NCI-H187 (cell line): ENCODE measurements at regions not wholly inside any gene's neighbourhood (a gene's known extent, or its start where the extent isn't known, plus 50 kb on each side); places are given as distances from the start of the nearest gene placed in this dataset.
A peak's percentile ranks its signal among the peaks of the same experiment; 100 is the strongest.
"Not testable (repeated sequence)": the region's sequence is repeated elsewhere in the genome, so short reads cannot be mapped to it uniquely, and the experiment has no call there.

Experiments used
- DNase-seq, 2 experiments: peaks; one replicate each; lab custom pipeline; 2025; lab: John Stamatoyannopoulos, UW

DNA sequence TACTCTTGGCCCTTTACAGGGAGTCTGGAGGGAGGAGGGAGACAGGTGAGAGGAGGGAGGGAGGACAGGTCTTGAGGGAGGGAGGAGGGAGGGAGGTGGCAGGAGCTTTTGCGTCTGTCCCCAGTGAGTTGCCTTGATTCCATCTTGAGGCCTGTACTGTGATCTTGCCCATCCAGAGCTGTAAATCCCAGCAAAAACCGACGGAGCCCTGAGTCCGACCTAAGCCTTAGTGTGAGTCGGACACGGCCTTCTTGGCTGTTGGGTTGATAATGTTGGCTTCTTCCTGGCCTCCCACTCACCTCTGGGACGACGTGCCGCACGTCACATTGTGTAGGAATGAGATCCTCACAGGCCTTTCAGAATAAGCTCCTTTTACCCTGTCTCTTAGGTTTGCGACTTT lies 72.5 kb downstream of the RGS12 start:
- no peak for DNase-seq

DNA sequence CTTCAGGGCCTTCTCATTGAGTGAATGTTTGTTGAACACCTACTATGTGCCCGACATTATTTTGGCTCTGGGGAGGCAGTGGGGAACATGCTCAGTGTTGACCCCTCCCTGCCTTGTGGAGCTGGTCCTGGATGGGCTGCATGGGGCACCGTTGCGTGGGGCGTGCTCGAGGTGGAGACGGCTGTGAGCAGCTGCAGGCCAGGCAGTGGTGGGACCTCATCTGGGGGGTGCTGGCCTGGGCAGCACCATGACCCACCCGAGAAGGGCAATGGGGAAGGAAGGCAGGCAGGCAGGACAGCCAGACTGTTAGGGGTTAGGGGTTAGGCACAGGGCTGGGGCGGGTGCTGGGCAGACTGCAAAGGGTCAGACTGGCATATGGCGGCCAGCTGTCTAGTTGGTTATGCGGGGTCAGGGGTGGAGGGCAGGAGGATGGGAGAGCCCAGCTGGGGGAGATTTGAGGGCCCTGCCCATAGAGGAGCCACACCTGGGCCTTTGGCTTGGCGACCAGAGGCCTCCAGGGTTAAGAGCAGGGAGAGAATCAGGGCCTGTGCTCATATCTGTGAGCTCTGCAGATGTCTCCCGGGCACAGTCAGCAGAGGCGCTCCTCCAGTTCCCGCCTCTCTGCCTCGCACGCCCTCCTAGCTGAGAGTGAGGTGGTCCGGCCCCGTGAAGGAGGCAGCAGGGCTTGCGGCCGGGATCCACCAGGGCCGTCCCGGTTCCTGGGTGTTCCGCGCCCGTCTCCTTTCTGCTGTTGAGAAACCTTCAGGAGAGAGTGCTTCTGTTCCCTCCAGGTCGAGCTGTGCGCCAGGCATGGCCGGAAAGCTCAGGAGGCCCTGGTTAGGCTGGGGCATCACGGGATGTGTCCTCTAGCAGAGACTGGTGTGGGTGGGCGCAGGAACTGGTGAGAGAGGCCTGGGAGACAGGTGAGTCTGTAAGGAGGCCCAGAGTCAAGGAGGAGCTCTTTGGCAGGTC lies 73.3 kb downstream of the RGS12 start:
- DNase-seq = no peak

DNA sequence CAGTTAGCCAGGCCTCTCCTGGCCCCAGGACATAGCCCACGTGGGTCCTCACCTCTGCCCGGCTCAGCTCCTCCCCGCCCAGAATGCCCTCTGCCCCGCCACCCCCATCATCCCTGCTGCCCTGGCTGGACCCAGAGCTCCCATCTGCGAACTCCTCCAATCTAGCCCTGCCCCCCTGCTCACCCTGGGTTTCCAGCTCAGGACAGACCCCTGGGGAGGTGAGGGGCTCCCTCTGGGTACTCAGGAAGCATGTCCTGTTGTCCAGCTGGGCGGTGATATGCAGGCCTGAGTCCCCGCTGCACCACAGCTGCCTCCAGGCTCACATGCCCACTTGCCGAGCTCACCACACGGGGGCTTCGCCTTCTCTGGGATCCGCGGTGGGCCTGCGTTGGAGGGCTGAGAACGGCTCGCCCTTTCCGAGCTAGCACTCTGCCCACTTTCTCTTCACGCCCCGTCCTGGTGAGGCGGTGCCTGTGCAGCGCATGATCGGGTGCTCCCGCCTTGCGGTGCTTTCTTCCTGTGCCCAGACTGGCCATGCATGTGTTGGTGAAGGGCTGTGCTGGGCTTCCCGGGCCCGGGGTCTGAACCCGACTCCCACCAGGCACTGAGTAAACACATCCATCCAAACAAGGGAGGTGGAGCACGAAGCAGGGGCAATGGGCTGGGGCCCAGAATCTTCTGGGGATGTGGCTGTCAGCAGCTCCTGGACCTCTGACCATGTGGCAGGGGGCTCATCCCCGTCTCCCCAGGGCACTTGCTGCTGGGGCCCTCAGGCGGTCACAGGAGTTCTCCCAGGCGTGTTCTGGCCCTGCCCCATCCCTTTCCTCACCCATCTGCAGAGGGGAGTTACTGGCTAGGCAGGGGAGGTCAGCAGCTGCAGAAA lies 74.3 kb downstream of the RGS12 start:
- no peak for DNase-seq

DNA sequence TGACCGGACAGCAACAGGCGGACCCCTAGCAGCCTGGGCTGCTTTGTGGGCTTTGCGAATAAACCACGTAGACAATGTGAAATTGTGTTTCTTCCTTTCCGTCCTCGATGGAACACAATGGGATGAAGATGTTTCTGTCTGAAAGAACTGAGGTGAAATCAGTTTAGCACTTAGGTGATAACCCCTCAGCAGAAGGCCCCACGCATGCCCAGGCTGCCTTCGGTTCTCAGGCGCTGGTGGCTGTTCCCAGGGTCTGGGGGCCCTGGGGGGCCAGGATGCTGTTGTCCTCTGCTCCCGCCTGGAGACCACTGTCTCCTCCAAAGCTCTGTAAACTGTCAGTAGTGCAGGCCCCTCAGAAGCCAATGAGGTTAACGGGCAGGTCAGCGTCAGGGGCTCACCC lies 73.9 kb upstream of the HGFAC start:
- DNase-seq = no peak

DNA sequence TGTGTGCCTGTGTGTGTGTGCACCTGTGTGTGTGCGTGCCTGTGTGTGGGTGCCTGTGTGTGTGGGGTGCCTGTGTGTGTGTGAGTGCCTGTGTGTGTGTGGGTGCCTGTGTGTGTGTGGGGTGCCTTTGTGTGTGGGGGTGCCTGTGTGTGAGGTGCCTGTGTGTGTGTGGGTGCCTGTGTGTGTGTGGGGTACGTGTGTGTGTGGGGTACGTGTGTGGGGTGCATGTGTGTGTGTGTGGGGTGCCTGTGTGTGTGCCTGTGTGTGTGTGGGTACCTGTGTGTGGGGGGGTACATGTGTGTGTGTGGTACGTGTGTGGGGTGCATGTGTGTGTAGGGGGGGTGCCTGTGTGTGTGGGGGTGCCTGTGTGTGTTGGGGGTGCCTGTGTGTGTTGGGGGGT lies 73.4 kb upstream of the HGFAC start:
- no peak for DNase-seq

DNA sequence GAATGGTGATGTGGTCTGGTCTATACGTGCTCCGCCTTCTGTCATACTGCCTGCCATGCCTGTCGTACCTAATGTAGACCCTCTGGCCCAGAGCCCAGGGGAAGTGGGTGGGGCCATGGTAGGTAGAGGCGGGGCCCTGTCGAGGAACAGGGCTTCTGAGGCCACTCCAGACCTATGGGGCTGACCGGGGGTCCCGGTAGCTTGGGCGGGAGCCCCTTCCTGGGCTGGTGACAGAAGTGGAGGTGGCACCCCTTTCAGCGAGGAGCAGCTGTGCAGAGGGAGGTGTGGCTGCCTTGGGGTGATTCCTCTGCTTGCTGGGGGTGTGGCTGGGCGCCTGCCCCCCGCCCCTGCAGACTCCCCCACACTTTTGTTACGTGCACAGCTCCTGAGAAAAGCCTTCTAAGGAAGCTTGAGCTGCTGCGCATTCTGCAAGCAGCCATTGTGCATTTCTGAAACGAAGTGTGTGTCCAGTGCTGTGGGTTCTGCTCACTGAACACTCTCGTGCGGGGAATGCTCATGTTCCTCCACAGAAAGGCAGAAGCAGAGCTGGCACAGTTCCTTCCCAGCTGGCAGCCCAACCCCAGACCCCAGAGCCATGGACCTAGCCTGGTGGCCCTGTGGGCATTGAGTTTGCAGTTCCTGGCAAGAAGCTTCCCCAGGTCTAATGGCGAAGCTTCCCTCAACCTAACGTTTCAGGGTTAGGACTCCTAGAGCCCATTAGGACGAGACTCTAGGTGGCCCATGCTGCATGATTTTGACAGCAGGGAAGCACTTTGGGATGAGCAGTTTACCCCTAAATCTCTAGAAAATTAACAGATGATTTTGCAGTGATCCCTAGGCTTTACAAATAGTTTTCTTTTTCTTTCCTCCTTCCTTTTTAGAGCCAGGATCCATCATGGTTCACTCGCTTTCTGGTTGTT lies 72.7 kb upstream of the HGFAC start:
- no peak for DNase-seq

DNA sequence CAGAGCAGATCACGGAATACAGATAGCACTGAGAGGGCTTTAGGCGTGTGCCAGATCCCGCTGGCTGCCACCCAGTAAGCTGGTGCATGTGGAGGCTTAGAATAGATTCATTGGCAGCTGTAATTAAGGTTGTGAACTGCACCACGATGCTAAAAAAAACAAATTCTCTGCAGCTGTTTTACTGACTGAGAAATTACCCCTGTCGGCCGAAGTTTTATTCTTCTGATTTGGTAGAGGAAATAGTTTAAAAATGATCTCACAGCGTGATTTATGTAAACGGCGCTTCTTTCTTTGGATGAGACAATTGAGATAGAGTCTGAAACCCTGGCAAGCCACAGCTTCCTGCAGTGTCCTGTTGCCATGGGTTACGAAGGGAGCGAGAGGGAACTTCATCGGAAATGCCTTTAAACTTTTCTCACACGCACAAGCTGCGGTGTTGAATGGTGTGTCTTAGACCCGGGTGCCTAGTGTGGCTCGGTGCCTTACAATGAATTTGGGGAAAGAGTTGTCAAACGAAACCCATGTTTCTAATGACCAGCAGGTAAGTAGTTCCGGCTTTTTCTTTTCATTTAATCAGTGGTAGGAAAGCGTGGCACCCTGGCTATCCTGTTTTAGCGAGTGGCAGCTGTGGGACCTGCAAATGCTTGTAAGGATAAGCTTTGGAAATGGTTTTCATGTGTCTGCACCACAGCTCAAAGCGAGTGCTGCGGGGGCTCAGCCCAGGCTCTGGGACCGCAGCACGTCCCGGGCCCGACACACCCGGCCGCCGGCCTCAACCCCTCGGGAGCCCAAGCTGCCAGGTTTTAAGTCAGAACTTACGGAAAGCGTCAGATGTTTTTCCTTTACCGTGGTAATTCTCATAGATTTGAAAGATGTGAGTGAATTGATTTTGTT lies 71.7 kb upstream of the HGFAC start:
- DNase-seq = no peak

DNA sequence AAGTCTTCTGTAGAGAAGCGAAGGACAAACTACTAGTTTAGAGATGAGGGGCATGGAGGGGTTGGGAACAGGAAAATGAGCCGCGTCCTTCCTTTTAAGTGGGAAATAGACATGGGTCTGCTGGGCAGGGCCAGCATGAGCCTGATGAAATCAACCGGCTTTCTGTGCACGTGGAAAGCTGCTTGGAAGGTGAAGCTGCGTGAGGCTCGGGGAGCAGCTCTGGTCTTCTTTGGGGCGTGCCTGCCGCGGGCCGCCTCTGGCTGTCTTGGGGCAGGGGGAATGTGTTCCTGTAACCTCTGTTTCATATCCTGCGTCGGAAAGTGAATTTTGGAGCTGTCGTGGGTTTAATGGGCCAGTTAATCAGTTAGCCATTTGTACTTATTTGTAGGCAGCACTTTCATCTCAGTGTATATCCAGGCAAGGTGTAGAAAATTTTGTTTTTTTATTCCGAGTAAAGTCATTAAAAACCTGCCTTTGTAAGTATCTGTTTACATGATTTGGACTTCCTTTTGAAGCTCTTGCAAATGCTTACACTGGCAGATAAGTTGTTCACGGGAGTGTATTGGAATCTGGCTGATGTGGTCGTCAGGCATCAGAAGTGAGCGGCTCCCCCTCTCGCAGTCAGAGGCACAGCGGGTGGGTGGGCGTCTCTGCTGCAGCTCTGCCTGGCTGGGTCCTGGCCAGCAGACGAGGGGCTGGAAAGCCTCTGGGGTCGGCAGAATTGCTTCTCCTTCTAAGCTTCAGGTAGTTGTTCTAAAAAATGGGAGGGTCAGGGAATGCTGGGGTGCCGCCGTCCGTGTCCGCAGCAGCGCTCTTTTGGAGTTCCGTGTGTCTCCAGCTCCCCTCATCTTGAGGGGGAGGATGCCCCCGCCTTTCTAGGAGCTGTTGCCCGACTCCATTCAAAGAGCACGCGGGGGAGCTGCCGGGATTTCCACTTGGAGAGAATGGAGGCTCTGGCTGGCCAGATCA lies 70.5 kb upstream of the HGFAC start:
- DNase-seq = no peak

DNA sequence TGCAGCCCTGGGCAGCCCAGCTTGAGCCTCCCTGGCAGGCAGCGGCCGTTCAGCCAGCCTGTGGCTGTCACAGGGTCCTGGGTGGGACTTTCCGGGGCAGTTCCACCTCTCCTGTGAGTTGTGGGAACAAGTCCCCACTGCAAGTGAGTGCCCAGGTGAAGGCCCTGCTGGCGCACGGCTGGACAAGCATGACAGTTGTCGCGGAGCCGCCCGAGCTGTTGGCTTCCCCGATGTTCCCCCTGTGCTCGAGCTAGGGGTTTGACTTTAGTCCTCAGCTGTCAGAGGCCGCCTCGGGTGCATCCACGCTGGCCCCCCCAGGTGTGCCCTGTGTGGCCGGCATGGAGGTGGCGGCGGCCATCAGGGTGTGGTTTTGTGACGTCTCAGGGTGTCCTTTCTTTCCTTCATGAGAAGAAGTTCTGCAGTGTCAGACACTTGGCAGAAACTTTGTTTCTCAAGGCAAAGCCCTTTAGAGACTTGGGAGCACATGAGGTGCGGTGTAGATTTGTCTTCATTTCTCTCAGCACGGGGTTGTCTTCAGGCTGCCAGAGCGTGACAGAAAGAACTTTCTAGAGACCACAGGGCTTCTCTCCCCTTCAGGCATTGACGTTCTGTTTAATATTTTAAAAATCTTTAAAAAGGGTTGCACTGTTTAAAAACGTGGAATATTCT lies 69.4 kb upstream of the HGFAC start:
- DNase-seq = no peak

DNA sequence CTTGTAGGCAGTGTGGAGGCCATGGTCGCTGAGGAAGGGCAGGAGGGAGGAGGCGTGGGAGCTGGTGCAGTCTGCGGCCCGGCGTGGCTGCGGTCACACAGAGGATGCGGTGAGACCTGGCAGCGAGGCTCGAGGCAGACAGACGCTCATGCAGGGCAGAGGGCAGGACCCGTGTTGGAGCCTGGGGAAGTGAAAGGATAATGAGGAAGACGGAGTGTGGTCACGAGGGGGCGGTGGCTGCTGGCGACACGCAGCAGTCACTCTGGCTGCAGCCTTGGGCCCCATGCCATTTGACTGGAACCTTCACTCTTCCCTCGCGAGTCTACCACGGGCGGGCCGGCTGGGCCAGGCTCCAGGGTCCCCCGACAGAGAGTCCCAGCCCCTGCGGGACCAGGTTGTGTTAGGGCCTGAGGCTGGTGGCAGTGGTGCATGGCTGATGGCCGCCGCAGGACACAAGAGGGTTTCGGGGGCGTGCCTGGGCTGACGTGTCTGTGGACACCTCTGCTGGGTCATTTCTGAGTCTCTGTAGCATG lies 68.8 kb upstream of the HGFAC start:
- no peak for DNase-seq

DNA sequence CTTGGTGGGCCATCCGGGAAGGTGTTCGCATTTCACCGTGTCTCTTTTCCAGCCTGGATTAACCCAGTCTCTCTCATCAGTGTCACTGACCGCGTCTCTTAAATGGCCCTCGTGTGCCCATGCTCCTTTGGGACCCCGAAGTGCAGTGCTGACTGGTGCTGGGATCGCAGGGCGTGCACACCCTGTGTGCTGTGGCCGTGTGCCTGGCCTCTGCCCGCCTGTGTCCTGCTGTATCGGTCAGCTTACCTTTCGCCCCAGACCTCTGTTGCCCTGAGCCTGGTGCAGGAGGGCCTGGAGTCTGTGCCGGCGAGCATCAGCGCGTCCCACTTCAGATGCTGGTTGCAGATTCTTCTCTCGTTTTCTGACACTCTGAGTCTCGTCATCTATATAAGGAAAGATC lies 68.3 kb upstream of the HGFAC start:
- DNase-seq = no peak

DNA sequence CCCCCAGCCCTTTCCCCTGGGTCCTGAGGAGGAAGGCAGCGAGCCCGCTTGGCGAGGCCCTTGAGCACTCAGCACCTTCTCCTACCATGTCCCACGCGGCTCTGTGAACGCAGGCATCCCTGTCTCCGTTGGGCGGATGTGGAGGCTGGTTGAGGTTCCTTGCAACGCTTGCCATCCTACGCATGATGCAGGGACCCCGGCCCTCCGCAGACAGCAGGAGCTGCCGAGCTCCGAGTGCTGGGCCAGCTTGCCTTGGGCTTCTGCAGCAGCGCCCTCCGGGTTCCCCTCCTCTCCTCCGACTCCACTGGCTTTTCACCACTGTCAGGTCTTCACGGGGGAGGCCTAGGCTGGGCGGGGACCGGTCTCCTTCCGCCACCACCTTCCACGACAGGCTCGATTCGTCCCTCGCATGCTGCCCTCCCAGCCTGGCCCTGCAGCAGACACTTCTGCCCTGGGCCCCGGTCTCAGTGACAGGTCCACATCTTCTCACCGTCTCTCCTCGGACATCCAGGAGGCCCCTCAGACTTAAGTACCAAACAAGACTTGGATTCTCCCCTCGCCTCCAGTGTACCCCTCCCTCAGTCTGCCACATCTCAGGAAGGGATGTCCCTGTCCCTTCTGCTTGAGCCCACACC lies 67.6 kb upstream of the HGFAC start:
- DNase-seq = no peak

DNA sequence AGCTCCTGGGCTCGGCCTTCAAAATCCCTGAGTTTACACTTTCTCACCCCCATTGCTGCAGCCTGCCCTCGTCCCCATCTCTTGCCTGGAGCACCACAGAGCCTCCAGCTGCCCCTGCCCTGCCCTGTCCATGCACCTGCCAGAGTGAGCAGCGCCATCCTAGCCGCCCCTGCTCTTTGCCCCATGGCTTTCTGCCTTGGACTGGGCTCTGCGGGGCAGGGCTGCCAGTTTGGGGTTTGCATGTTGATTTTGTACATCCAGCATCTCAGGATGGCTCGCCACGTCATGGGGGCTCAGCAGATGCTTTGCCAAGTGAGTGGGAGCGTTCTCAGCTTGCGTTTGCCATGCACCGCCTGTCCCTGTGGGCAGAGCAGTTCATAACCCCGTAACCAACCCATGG lies 67.1 kb upstream of the HGFAC start:
- no peak for DNase-seq

DNA sequence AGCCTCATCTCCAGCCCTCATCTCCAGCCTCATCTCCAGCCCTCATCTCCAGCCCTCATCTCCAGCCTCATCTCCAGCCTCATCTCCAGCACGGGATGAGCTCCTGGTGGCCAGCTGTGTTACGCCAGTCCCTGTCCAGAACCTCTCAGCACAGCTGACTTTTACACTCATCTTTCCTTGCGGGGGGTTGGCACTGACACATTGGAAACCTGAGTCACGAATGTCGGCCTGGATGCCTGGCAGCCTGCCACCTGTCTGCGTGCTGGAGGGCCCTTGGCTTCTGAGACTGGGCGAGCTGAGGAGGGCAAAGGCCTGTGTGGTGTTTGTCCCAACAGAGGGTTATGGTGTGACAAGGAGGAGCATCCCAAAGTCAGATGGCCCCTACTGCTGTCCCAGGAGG lies 66.1 kb upstream of the HGFAC start:
- DNase-seq = peak; percentile 15 to 28

DNA sequence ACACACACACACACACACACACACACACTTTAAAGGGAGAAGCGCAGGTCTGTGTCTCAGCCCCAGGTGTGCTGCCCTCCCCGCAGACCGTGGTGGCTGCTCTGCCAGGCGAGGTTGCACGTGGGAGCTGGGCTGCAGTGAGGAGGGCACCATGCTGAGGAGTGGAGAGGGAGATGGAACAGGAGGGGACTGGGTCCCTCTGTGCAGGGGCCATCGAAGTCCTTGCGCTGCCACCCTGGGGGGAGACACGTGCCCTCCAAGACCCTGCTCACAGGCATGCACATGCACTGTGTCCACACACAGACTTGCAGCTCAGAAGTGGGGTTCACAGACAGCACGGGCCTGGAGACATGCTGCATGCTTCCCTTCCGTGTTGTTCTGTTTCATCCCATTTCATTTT lies 65.5 kb upstream of the HGFAC start:
- DNase-seq = no peak

DNA sequence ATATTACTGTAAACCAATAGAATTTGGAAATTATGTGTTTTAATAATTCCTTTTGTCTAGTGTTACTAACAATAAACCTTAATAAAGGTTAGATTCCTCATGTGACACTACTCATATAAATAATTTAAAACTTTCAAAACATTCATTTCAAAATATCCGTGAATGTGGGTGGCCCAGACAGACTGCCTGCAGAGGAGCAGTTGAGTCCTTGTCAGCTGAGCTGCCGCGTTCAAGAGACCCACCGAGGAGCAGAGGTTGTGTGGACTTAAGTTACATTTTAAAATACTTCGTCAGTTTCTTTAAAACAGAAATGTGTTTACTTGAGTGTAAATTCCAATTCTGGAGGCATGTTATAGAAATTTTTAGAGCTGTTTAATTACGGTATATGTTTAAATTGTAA lies 64.2 kb upstream of the HGFAC start:
- no peak for DNase-seq

DNA sequence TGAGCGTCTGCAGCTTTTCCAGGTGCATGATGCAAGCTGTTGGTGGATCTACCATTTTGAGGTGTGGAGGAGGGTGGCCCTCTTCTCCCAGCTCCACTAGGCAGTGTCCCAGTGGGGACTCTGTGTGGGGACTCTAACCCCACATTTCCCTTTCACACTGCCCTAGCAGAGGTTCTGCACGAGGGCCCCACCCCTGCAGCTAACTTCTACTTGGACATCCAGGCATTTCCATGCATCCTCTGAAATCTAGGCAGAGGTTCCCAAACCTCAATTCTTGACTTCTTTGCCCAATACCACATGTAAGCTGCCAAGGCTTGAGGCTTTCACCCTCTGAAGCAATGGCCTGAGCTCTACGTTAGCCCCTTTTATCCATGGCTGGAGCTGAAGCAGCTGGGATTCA lies 61.4 kb upstream of the HGFAC start:
- DNase-seq = not testable (repeated sequence)

DNA sequence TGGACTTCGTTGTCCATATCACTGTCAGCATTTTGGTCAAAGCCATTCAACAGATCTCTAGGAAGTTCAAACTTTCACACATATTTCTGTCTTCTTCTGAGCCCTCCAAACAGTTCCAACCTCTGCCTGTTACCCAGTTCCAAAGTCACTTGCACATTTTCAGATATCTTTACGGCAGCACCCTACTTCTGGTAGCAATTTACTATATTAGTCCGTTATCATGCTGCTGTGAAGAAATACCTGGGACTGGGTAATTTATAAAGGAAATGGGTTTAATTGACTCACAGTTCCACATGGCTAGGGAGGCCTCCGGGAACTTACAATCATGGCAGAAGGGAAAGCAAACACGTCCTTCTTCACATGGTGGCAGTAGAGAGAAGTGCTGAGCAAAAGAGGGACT lies 60.6 kb upstream of the HGFAC start:
- DNase-seq = not testable (repeated sequence)
